Bronchial epithelial cell (primary cell): ENCODE measurements at regions not wholly inside any gene's neighbourhood (a gene's known extent, or its start where the extent isn't known, plus 50 kb on each side); places are given as distances from the start of the nearest gene placed in this dataset.

ENCODE experiments used
- DNase-seq: peaks from one replicate; pipeline ENCODE4 v3.0.0-alpha.2; 2010; ENCODE audit warnings: low read depth
- FAIRE-seq: peaks from 2 replicates; lab custom pipeline; 2011; peaks lifted over from hg19 to GRCh38; lab: Jason Lieb, UNC
- H3K27me3 ChIP-seq: 2 replicates; pipeline ENCODE4 v1.5.1; 2011; ENCODE audit warnings: low read length; ENCODE audit not compliant: control insufficient read depth, insufficient read depth
- H3K36me3 ChIP-seq: 2 replicates; pipeline ENCODE4 v1.5.1; 2011; ENCODE audit warnings: low read length; ENCODE audit not compliant: control insufficient read depth, insufficient read depth
- H3K4me3 ChIP-seq: 2 replicates; pipeline ENCODE4 v1.5.1; 2011; ENCODE audit warnings: mild to moderate bottlenecking, low read depth, low read length, control low read depth
- TF ChIP-seq, protein P1 (sequence below): IDR thresholded peaks from 2 replicates; pipeline ENCODE4 v1.5.1; 2011; ENCODE audit warnings: mild to moderate bottlenecking, moderate library complexity, low read length, control low read depth, inconsistent platforms; ENCODE audit not compliant: insufficient read depth, severe bottlenecking

DNA sequence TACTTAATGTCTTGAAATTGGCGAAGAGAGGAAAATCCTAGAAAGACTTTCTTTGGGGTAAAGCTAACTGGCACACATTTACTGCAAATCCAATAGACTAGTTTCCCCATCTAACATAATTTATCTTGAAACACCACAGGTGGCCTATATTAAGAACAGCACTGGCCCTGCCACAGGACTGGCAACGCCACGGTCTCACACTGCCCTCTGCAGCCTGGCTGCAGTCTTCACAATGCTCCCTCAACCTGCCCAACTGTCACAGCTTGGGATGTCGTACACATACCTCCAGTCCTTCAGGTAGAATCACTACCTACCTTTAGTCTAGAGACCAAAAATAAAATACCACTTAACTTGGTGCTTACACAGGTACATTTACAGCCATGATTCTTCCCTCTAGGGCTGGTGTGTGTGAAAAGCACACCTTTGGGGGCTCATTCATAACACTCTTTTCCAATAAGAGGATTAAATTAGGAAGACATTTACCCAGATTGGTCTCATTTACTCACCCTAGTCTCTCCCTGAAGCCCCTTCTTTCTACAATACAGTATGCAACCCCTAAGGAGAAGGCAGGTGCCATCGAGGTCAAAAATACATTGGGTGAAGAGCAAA is 222.2 kb downstream of the C1D start:
- TF ChIP-seq, protein P1, sequence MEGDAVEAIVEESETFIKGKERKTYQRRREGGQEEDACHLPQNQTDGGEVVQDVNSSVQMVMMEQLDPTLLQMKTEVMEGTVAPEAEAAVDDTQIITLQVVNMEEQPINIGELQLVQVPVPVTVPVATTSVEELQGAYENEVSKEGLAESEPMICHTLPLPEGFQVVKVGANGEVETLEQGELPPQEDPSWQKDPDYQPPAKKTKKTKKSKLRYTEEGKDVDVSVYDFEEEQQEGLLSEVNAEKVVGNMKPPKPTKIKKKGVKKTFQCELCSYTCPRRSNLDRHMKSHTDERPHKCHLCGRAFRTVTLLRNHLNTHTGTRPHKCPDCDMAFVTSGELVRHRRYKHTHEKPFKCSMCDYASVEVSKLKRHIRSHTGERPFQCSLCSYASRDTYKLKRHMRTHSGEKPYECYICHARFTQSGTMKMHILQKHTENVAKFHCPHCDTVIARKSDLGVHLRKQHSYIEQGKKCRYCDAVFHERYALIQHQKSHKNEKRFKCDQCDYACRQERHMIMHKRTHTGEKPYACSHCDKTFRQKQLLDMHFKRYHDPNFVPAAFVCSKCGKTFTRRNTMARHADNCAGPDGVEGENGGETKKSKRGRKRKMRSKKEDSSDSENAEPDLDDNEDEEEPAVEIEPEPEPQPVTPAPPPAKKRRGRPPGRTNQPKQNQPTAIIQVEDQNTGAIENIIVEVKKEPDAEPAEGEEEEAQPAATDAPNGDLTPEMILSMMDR: peak; percentile 91

GRCh38 chr2:67841711-67842110 is 221.1 kb downstream of the C1D start:
- Histone ChIP-seq H3K36me3 (no peaks in the 10 kb centered on the region), H3K4me3 (no peak overlapping the region), H3K27me3 (no peaks in the 10 kb centered on the region)
- no peak for FAIRE-seq
- no peak for DNase-seq
- TF ChIP-seq, protein P1: no peak

More for the DNA sequence above, 222.2 kb downstream of the C1D start:
- no peaks in the 10 kb centered on the region for H3K27me3 ChIP-seq
- no peak overlapping the region for H3K4me3 ChIP-seq
- peak; percentile 63 for DNase-seq
- FAIRE-seq: no peak
- no peaks in the 10 kb centered on the region for H3K36me3 ChIP-seq

DNA sequence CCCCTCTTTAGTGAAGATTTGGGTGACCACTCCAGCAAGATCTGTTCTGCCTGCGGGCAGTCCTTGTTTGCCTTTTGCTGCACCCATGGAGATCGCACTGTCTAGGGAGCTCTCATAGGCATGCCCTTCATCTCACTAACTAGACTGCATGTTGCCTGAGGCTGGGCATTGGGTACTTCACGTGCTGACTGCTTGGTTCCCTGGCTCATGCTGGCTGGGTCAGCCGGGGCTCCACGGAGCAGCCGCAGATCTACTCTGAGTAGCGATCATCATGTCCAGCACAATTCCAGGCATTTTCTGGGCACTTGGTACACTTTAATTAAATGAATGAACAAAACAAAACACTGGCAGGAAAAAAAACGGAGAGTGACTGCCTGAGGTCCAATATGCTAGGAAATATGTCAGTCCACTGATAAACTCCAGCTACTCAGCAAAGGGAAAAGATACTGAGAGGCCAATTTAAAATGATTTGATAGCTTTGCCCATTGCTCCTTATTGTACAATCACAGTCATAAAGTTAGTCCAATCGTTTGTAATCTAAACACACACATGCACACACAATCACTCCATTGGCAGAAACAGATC is 220.3 kb downstream of the C1D start:
- FAIRE-seq: no peak
- TF ChIP-seq, protein P1: no peak
- H3K4me3 ChIP-seq: no peak overlapping the region

DNA sequence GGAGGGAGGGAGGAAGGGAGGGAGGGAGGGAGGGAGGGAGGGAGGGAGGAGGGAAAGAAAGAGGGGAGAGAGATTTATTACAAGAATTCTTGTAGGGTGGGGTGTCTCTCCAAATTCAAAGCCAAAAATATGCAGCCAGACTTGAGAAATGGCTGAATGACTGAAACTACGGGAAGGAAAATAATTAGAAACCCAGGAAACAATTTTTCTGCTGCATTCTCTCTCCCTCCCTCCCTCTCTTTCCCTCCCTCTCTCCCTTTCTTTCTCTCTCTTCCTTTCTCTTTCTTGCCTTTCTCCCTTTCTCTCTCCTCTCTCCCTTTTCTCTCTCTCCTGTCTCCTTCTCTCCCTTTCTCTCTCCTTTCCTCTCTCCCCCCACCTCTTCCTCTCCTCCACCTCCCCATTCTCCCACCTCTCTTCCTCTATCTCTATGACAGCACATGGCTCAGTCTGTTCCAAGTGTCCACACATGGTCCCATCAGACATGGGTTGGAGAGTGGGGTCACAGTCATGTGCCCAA is 218.7 kb downstream of the C1D start:
- DNase-seq (no peak), FAIRE-seq (no peak)
- Histone ChIP-seq H3K27me3 (no peaks in the 10 kb centered on the region), H3K4me3 (no peak overlapping the region), H3K36me3 (no peaks in the 10 kb centered on the region)
- TF ChIP-seq, protein P1: no peak

More for the DNA sequence above, 220.3 kb downstream of the C1D start:
- Histone ChIP-seq H3K27me3 (no peaks in the 10 kb centered on the region), H3K36me3 (no peaks in the 10 kb centered on the region)
- DNase-seq: no peak

- FAIRE-seq: no peak
- Histone ChIP-seq H3K27me3 (no peaks in the 10 kb centered on the region), H3K4me3 (no peak overlapping the region), H3K36me3 (no peaks in the 10 kb centered on the region)
- TF ChIP-seq, protein P1: no peak
- DNase-seq: no peak
Observed at GRCh38 chr2:67845621-67846369, 217.0 kb downstream of the C1D start.
